Large intestine (tissue), 3 donors: ENCODE measurements at regions not wholly inside any gene's neighbourhood (a gene's known extent, or its start where the extent isn't known, plus 50 kb on each side); places are given as distances from the start of the nearest gene placed in this dataset.

ENCODE experiments used
- DNase-seq, 2 donors: peaks; one replicate each; pipeline versions ENCODE4 v3.0.0 to v3.0.0-alpha.2; 2013
- H3K27ac ChIP-seq: one replicate; pipeline ENCODE4 v1.5.1; 2013; ENCODE audit warnings: low read length
- H3K27me3 ChIP-seq: 2 replicates; pipeline ENCODE4 v1.6.1; 2013; ENCODE audit warnings: low read length; ENCODE audit not compliant: control insufficient read depth, insufficient read depth
- H3K36me3 ChIP-seq: 2 replicates; pipeline ENCODE4 v1.6.1; 2013; ENCODE audit warnings: low read length; ENCODE audit not compliant: control insufficient read depth, insufficient read depth
- H3K4me1 ChIP-seq: one replicate; pipeline ENCODE4 v1.6.1; 2013; ENCODE audit warnings: low read length; ENCODE audit not compliant: control insufficient read depth, insufficient read depth
- H3K4me3 ChIP-seq: one replicate; pipeline ENCODE4 v1.5.1; 2013; ENCODE audit warnings: low read length
- H3K9me3 ChIP-seq: one replicate; pipeline ENCODE4 v1.6.1; 2013; ENCODE audit warnings: mild to moderate bottlenecking, low read depth, low read length, moderate library complexity; ENCODE audit not compliant: control insufficient read depth
- WGBS: methylation state at CpG from one replicate; pipeline ENCODE4 v1.1.5; 2013; ENCODE audit warnings: low lambda C conversion rate; ENCODE audit not compliant: insufficient coverage; 5-methylcytosine and 5-hydroxymethylcytosine counted together

- whole genome bisulfite sequencing: 67% methylated on average over 1 of the region's 3 CpGs
- H3K27ac ChIP-seq: no peak overlapping the region
- no peaks in the 10 kb centered on the region for H3K9me3 ChIP-seq
- H3K27me3 ChIP-seq: peaks cover 3% of the 10 kb centered on the region
- DNase-seq: no peak
- H3K4me1 ChIP-seq: no peaks in the 10 kb centered on the region
- H3K36me3 ChIP-seq: no peaks in the 10 kb centered on the region
- H3K4me3 ChIP-seq: no peak overlapping the region
Observed at GRCh38 chr1:147452809-147453208, 88.5 kb upstream of the BCL9 start.

DNA sequence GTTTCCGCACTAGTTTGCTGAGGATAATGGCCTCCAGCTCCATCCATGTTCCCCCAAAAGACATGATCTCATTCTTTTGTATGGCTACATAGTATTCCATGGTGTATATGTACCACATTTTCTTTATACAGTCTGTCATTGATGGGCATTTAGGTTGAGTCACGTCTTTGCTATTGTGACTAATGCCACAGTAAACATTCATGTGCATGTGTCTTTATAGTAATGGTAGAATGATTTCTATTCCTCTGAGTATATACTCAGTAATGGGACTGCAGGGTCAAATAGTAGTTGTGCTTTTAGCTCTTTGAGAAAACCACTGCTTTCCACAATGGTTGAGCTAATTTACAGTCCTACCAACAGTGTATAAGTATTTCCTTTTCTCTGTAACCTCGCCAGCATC is 78.3 kb upstream of the BCL9 start:
- no peak overlapping the region for H3K27ac ChIP-seq
- H3K9me3 ChIP-seq: no peaks in the 10 kb centered on the region
- WGBS: no CpG with 5 or more reads among the region's 3 CpGs
- DNase-seq: no peak
- no peaks in the 10 kb centered on the region for H3K4me1 ChIP-seq
- no peaks in the 10 kb centered on the region for H3K36me3 ChIP-seq
- no peak overlapping the region for H3K4me3 ChIP-seq
- H3K27me3 ChIP-seq: no peaks in the 10 kb centered on the region

DNA sequence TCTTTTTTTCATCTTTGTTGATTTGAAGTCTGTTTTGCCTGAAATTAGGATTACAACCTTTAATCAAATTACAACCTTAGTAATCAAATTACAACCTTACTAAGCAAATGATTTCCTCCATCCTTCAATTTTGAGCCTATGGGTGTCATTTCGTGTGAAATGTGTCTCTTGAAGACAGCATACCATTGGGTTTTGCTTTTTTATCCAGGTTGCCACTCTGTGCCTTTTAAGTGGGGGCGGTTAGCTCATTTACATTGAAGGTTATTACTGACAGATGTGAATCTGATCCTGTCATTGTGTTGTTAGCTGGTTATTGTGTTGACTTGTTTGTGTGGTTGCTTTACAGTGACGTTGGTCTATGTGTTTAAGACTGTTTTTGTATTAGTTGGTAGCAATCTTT is 74.8 kb upstream of the BCL9 start:
- WGBS: 60% methylated on average over 2 of the region's 3 CpGs
- no peaks in the 10 kb centered on the region for H3K4me1 ChIP-seq
- no peak overlapping the region for H3K27ac ChIP-seq
- H3K4me3 ChIP-seq: no peak overlapping the region
- H3K9me3 ChIP-seq: no peaks in the 10 kb centered on the region
- H3K36me3 ChIP-seq: no peaks in the 10 kb centered on the region
- no peaks in the 10 kb centered on the region for H3K27me3 ChIP-seq
- no peak for DNase-seq

DNA sequence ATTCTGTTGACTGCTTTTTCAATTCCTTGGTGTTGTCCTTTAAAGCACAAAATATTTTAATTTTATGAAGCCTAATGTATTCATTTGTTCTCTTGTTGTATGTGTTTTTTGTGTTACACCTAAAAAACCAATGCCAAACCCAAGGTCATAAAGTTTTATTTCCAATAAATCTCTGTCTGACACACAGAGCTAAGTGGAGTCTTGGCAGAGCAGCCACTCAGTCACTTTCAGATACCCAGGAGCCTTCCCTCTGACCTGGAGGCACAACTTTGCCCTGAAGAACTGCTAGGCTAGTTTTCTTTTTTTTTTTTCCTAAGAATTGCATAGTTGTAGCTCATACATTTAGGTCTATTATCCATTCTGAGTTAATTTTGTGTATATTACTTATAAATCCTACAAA is 71.2 kb upstream of the BCL9 start:
- no peak overlapping the region for H3K27ac ChIP-seq
- H3K27me3 ChIP-seq: no peaks in the 10 kb centered on the region
- H3K9me3 ChIP-seq: no peaks in the 10 kb centered on the region
- H3K4me3 ChIP-seq: no peak overlapping the region
- H3K36me3 ChIP-seq: no peaks in the 10 kb centered on the region
- H3K4me1 ChIP-seq: no peaks in the 10 kb centered on the region
- DNase-seq: no peak

DNA sequence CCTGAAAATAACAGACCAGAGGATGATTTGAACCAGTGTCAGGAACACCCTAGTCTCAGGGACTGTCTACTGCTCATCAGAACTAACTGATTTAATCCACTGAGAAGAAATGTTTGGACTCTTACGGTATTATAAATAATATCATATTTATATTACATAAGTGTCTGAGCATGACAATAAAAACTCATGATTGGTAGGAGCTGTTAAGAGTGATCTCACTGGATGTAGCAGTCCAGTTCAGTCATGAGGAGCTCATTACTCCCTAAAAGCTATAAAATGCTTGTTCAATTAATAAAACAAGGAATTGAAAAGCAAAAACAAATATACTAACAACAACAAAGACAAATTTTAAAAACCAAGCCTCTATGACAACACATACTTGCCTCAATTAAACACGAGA is 68.8 kb upstream of the BCL9 start:
- Histone ChIP-seq H3K9me3 (no peaks in the 10 kb centered on the region), H3K27ac (no peak overlapping the region), H3K36me3 (no peaks in the 10 kb centered on the region), H3K4me3 (no peak overlapping the region), H3K4me1 (no peaks in the 10 kb centered on the region), H3K27me3 (no peaks in the 10 kb centered on the region)
- no peak for DNase-seq
- no CpG with 5 or more reads among the region's 2 CpGs for WGBS

GRCh38 chr1:147472966-147473732 is 68.2 kb upstream of the BCL9 start:
- H3K36me3 ChIP-seq: no peaks in the 10 kb centered on the region
- DNase-seq: peak in 1 of 2 donors; percentile 39
- H3K4me1 ChIP-seq: no peaks in the 10 kb centered on the region
- H3K9me3 ChIP-seq: no peaks in the 10 kb centered on the region
- WGBS: 83% methylated on average over 1 of the region's 5 CpGs
- H3K4me3 ChIP-seq: no peak overlapping the region
- H3K27ac ChIP-seq: no peak overlapping the region
- H3K27me3 ChIP-seq: no peaks in the 10 kb centered on the region

GRCh38 chr1:147473733-147474049 is 67.6 kb upstream of the BCL9 start:
- no peak for DNase-seq
- no peaks in the 10 kb centered on the region for H3K9me3 ChIP-seq

GRCh38 chr1:147475488-147475887 is 65.8 kb upstream of the BCL9 start:
- H3K4me3 ChIP-seq: no peak overlapping the region
- no peak overlapping the region for H3K27ac ChIP-seq
- no peaks in the 10 kb centered on the region for H3K27me3 ChIP-seq
- H3K9me3 ChIP-seq: no peaks in the 10 kb centered on the region
- H3K36me3 ChIP-seq: no peaks in the 10 kb centered on the region
- WGBS: no CpG with 5 or more reads among the region's 3 CpGs
- no peak for DNase-seq
- H3K4me1 ChIP-seq: peaks cover 11% of the 10 kb centered on the region

More at GRCh38 chr1:147473733-147474049, 67.6 kb upstream of the BCL9 start:
- Histone ChIP-seq H3K4me1 (no peaks in the 10 kb centered on the region), H3K27ac (no peak overlapping the region), H3K36me3 (no peaks in the 10 kb centered on the region), H3K27me3 (no peaks in the 10 kb centered on the region), H3K4me3 (no peak overlapping the region)

- H3K27me3 ChIP-seq: no peaks in the 10 kb centered on the region
- H3K4me1 ChIP-seq: peaks cover 17% of the 10 kb centered on the region
- no CpG with 5 or more reads among the region's 4 CpGs for WGBS
Observed at GRCh38 chr1:147478521-147478920, 62.8 kb upstream of the BCL9 start.

GRCh38 chr1:147479864-147480564 is 61.3 kb upstream of the BCL9 start:
- Histone ChIP-seq H3K9me3 (no peaks in the 10 kb centered on the region), H3K27ac (peak overlapping the region; percentile 60), H3K4me3 (no peak overlapping the region), H3K4me1 (peaks cover 17% of the 10 kb centered on the region), H3K36me3 (no peaks in the 10 kb centered on the region), H3K27me3 (no peaks in the 10 kb centered on the region)
- 11% methylated on average over 1 of the region's 3 CpGs for WGBS
- DNase-seq: peak; percentile 66 to 89

More at GRCh38 chr1:147478521-147478920, 62.8 kb upstream of the BCL9 start:
- H3K4me3 ChIP-seq: no peak overlapping the region
- H3K9me3 ChIP-seq: no peaks in the 10 kb centered on the region
- H3K27ac ChIP-seq: no peak overlapping the region
- DNase-seq: no peak
- no peaks in the 10 kb centered on the region for H3K36me3 ChIP-seq

DNA sequence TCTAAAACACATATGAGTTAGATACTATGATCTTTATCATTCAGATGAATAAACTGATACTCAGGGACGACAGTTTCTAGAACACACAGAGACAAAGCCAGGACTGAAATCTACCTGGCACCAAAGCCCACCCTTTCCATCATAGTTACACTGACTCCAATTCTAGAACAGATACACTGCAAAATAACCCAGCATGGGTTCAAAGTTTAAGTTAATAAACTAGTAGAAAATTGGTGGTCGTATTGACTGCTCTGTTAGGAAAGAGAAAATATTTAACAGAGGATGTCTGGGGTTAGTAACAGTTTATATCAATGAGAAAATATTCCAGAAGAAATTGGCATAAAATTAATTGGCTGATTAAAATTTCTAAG is 60.8 kb upstream of the BCL9 start:
- no peaks in the 10 kb centered on the region for H3K9me3 ChIP-seq
- H3K27ac ChIP-seq: peak overlapping the region; percentile 30
- H3K36me3 ChIP-seq: no peaks in the 10 kb centered on the region
- 60% methylated on average over 1 of the region's 2 CpGs for WGBS
- no peak overlapping the region for H3K4me3 ChIP-seq
- peaks cover 17% of the 10 kb centered on the region for H3K4me1 ChIP-seq
- H3K27me3 ChIP-seq: no peaks in the 10 kb centered on the region
- no peak for DNase-seq
